GM21825 (cell line): ENCODE measurements at regions not wholly inside any gene's neighbourhood (a gene's known extent, or its start where the extent isn't known, plus 50 kb on each side); places are given as distances from the start of the nearest gene placed in this dataset.

Experiments used
- ATAC-seq: cut with Tn5 transposase; IDR thresholded peaks from one replicate; pipeline ENCODE4 v1.9.1; 2021; ENCODE audit warnings: mild to moderate bottlenecking, moderate library complexity; ENCODE audit not compliant: unreplicated experiment

DNA sequence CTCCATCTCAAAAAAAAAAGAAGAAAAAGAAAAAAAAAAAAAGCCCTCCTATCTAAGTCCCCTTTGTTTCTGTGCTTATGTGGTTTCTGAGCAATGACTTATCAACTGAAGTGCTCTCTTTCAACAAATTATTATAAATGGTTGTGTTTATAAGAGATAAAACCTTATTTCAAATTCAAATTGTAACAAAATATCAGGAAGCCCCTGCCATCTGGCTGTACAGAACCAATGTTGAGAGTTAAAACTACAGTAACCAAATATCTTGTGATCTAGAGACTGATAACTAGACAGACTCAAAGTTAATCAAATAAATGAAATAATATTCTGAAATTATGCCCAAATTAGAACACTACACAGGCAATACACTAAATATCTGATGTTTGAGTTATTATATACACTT is 143.0 kb upstream of the CPNE8 start:
- ATAC-seq: no peak

DNA sequence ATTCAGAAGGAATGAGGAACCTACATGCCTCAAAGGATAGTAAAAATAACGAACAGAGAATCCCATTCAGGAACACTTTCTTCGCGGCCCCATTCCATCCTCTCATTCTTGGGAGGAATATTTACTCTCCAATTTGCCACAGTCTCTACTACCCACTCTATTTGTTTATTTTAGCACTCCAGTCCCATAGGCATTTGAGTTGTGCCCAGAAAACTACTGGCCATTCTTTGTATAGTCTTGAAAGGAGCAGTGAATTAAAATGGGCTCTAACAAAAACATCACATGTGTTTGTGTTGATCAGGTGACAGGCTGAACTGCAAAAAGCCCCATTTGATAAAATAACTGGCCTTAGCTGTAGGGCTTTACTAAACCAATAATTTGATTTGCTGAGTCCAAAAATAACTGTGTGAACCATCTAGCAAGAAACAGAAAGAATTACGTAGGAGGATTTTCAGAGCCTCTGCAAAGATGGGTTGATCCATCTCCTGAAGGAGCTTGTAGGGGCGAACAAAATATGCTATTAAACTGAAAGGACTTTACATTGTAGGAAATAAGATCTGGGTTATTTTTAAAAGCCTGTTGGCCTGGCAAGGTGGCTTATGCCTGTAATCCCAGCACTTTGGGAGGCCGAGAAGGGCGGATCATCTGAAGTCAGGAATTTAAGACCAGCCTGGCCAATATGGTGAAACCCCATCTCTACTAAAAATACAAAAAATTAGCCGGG is 142.3 kb upstream of the CPNE8 start:
- no peak for ATAC-seq

DNA sequence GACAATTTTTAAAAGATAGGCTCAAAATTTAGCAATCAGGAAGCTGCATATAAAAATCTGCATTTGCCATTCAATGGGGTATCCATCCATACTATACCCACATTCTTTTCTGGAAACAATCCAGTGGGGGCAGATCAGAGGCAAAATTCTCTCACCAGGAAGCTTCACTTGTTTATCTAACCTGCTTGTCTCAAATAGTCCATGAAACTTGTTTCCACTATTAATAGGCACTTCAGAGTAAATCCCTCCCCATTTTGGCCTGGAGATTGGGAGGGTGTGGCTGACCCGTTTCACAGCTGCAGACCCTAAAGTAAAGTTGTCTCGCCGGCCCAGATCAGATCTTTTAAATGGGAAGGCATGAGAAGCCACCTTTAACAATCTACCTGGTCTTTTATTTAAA is 139.4 kb upstream of the CPNE8 start:
- ATAC-seq: no peak

DNA sequence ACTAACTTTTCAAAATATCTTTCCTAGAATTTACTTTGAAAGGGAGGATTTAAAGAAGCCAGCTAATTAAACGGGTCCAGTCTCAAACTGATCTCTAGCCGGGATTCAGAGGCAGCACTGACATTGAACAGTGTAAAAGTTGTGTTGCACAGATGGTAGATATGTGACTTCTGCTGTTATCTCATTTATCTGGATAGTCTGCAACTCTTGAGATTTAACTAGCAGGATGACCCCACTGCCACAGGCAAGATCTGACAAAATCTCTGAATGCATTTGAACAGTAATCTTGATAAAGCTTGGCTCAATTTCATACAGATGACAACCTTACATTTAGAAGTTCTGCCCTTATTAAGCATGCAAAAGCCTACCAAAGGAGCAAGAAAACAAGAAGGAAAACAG is 138.0 kb upstream of the CPNE8 start:
- ATAC-seq: no peak

DNA sequence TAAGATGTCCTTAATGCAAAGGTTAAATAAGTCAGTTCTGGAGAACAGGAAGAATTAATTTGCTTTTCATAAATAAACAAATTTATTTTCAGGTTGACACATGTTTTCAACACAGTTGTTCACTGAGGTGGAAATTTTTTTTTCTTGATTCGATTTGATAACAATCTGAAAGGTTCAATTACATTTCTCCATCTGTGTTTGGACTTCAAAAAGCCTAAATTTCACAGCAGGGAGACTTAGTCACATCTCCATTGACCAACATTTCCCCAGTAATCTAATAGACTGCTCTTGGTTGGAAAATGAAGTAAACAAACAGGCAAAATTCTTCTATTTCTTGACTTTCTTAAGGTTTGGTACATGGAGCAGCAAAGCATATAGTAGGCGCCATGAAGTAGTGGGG is 134.9 kb upstream of the CPNE8 start:
- ATAC-seq: no peak

DNA sequence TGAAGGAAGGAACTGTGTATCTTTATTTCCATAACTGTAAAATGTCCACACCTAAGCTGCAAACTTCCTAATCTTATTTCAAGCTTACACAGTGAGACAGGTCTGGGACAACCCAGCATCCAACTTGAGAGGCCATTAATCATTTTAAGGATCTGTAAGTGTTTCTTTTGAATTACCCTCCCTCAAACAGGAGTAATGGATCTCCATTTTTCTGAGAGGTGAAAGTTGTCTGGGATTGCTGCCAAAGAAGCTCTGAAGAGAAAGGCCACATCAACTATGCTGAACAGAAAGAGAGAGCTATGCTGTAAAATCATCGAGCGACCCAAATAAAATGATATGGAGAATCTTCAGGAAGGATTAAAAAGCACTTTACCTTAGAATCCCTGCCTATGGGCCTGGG is 131.7 kb upstream of the CPNE8 start:
- no peak for ATAC-seq

DNA sequence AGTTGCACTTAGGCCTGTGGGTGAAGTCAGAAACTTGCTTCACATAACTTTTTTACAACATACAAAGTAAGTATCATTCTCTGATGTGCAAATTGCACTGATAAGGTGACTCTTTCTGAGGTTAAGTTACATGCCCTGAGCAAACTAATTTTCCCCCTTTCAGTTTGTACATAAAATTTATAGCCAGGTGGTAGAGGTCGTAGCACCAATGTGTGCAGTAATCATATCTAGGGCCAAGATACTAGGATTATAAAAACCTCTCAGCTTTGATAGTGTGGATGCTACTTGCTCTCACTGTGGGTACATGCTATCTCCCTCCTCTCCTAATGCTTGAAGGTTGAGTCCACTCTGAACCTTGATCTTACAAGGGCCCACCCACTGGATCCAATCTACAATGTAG is 130.7 kb upstream of the CPNE8 start:
- ATAC-seq: no peak

DNA sequence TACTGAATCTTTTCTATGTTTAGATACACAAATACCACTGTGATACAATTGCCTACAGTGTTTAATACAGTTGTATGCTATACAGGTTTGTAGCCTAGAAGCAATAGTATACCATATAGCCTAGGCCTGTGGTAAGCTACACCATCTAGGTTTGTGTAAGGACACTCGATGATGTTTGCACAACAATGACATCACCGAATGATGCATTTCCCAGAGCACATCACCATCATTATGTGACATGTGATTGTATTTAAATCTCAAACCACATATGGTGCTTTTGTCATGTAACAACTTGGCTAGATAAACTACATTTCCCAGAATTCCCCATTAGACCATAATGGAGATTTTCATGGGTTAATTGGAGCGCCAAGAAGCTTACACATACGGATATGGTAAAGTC is 128.4 kb upstream of the CPNE8 start:
- no peak for ATAC-seq

DNA sequence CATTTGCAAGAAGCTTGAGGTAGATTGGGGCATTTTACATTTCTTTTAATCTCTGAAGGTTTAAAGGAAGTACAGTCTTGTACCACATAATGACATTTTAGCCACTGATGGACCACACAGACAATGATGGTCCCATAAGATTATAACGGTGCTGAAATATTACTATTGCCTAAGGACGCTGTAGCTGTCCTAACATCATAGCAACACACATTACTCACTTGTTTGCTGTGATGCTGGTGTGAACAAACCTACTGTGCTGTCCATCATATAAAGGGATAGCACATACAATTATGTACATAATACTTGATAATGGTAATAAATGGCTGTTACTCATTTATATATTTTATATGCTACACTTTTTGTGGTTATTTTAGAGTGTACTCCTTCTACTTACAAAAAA is 127.1 kb upstream of the CPNE8 start:
- no peak for ATAC-seq

DNA sequence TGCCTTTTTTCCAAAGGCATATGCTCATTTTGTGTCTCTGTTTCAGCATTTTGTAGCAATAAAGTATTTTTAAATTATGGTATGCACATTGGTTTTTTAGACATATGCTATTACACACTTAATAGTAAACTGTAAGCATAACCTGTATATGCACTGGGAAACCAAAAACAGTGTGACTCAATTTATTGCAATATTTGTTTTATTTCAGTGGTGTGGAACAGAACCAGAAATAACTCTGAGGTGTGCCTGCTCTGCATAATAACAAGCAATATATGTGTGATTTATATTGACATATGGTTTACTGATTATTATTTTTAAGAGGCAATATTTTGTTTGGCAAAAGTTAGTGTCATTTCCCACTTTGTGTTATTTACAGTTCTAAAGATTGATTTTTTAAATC is 126.6 kb upstream of the CPNE8 start:
- no peak for ATAC-seq

DNA sequence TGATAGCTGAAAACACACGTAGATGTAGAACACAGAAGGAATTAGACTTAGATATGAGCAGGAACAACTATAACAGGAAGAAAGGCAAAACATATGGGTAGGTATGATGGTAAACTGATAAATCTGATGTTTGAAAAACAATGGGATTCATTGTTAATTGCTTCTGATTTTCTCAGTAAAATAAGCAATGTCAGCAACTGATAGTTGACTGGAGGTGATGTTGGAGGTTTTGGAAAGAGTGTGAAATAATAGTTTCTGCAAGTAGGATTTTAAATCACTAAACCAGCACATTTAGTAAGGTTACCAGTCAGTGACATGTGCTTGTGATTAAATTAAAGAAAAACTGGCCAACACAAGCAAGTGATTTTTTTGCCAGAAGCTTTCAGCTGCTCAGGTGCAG is 123.0 kb upstream of the CPNE8 start:
- ATAC-seq: no peak

DNA sequence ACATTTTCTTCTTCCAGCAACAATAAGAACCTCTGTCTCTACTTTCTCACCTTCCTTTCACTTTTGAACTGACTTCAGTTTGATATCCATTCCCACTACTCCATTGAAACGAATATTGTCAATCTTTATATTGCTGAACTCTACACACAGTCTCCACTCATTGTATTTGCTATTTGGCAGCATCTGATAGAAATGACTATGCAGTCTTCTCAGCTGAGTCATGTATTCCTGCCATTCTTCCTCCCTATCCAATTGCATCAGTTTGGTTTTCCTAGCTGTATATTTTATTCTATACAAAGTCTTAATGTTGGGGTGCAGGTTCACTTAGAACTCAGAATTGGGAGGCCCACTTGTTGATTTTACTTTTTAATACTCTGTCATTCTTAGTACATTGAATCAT is 107.5 kb upstream of the CPNE8 start:
- no peak for ATAC-seq

DNA sequence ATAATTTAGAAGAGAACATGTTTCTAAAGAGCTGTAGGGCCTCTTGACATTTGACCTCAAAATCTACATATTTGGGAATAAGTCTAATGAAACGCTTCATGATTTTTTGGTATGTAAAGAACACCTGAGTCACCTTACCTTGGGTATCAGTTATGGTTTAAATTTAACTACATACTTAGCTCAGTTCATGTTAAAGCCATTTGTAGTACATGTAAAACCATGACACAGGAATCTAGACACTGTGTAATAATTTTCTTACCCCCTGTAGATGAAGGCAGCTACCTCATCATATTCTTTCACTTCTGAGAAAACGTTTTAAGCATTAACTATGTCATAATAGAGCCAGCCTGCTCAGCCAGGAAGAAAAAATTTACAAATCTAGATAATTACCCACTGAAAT is 105.8 kb upstream of the CPNE8 start:
- no peak for ATAC-seq

DNA sequence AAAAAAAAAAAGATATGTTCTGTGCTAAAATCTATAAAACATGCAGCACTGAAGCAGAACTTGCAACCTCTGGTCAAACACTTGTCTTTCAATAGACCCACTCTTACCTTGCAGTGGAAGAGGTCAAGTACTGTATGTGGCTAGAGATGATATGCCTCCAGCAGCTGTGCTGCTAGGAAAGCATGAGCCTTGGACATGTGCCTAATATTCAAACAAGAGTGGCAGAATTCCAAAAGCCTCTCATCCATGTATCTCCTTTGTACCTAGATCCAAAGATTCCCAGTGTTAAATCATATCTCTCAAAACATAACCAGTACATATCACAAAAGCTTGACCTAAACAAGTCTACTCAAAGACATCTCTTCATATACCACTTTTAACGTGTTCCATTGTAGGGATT is 105.0 kb upstream of the CPNE8 start:
- no peak for ATAC-seq

DNA sequence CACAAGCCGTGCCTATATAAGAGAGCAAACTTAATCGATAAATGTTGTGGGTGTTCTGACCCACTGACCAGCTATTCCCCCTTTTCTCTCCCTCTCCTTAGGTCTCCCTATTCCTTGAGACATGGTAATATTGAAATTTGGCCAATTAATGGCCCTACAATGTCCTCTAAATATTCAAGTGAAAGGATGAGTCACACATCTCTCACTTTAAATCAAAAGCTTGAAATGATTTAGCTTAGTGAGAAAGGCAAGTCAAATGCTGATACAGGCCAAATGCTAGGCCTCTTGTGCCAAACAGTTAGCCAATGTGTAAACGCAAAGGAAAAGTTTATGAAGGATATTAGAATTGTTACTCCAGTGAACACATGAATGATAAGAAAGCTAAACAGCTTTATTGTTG is 102.2 kb upstream of the CPNE8 start:
- no peak for ATAC-seq

DNA sequence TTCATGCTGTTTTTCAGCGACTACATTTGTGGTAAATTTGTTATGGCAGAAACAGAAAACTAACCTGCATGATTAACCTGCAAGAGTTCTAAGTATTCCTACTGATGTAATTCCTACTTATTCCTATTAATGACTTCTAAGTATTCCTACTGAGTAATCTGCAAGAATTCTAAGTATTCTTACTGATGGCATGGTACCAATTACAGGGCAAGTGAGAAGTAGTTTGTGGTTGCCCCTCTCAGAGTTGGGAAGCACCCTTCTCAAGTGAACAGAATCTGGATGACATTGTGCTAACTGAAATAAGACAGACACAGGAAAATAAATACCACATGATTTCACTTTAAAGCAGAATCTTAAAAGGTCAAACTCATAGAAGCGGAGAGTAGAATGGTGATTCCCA is 100.9 kb upstream of the CPNE8 start:
- ATAC-seq: no peak

DNA sequence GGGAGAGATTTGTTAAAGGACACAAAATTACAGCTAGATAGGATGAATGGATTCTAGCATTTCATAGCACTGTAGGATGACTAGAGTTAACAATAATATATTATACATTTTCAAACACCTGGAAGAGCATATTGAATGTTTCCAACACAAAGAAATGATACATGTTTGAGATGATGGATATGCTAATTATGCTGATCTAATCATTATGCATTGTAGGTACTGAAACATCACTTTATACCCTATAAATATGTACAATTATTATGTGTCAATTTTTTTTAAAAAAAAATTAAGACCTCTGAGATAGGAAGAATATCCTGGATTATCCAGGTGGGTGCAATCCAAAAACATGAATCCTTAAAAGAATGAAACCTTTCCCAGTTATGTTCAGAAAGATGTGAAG is 100.3 kb upstream of the CPNE8 start:
- no peak for ATAC-seq

DNA sequence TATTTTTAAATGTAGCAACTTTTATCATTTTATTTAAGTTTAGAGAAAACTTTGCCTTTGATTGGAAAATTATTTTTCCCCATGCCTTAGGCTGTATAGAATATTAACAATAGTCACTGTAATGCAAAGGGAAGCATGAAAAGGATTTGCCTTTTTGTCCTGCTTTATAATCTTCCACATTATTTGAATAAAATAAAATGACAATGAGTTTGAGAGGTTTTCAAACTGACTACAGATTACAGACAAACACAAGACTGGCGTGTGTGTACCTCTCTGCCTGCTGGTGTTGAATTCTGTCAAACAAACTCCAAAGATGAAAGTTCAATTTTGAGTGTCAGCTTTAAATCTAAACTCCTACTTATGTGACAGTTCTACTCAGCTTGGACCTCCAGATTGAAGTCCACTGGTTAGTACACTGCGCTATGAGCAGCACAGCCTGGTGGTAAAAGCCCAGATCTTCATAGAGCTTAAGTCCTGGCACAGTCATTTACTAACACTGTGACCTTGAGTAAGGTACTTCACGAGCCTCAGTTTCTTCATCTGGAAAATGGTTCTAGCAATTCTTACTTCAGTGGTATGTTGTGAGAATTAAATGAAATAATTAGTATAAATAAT is 98.3 kb upstream of the CPNE8 start:
- ATAC-seq: no peak

DNA sequence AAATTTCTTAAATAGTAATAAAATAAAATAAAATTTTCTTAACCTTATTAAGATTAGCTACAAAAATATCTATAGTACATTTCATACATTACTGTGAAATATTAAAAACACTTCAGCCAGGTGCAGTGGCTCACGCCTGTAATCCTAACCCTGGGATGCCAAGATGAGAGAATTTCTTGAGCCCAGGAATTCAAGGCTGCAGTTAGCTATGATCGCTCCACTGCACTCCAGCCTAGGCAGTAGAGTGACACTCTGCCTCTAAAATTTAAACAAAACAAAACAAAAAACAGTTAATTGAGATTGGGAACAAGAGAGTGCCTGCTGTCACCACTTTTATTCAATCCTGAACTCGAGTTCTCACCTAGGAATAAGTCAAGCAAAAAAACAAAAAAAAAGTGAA is 95.0 kb upstream of the CPNE8 start:
- no peak for ATAC-seq

DNA sequence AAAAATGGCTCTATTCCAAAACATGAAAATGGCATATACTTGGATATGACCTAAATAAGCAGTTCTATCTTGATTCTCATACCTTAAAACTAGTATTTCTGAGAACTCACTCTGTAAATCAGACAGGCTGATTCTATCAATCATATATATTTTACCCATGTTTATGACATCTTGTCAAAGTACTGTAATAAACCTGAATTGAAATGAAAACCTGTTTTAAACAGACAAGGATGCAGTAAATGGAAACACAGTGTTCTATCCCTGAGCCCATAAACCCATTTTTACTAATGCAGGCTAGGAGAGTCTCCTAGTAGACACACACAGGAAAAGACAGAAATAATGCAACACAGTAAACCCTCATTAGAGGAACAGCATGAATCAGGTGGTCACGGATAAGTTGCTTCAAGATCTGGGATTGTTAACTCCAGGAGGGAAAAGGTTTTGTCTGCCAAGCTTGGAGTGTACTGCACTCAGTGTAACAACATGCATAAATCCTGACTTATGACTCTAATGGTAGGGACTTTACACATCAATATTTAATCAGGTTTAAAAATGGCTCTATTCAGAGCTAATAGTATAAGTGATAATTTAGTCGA is 93.6 kb upstream of the CPNE8 start:
- ATAC-seq: no peak

DNA sequence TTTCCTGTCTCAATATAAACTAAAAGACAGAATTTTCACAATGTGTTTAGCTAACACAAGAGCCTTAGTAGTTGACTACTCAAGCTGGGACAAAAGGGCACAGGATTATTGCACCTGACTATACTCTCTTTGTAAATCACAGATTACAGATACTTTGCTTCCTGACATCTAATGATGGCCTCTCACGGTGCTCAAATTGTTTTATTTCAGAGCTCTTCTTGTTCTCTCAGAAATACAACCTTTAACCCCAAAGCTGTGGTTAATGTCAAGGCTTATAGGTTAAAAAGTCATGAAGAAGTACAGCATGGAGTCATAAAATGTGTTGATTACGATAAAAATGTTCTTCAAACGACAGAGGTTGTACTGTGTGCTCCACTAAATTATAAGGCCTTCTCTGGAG is 89.9 kb upstream of the CPNE8 start:
- no peak for ATAC-seq

DNA sequence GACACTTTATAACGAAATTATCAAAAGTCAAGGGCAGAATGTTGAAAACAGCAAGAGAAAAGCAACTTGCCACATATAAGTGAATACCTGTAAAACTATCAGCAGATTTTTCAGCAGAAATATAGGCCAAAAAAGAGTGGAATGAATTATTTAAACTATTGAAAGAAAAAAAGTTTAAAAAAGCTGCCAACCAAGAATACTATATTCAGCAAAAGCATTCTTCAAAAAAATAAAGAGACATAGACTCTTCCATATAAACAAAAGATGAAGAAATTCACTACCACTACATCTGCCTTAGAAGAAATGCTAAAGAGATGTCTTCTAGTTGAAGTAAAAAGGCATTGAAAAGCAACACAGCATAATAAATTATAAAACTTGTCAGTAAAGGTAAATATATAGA is 80.6 kb upstream of the CPNE8 start:
- no peak for ATAC-seq

DNA sequence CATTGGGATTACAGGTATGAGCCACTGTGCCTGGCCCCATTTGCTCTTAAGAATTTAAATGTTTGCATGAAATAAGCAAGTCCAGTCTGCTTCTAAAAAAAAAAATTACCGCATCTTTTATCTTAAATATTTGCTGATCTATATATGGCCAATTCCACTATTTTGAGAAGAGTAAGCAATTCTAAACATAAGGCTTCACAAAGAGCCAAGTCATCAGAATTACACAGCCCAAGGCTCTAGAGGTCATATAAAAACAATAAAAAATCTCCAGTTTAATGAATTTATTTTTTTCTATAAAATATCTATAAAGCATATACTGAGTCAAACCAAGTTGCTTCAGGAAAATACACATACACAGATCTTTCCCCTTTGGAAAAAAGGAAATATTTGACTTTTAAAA is 79.0 kb upstream of the CPNE8 start:
- ATAC-seq: no peak
